ENCODE measurements at regions not wholly inside any gene's neighbourhood (a gene's known extent, or its start where the extent isn't known, plus 50 kb on each side); places are given as distances from the start of the nearest gene placed in this dataset.
"Not testable (repeated sequence)": the region's sequence is repeated elsewhere in the genome, so short reads cannot be mapped to it uniquely, and the experiment has no call there.

GRCh38 chr12:43224190-43224805, 327.7 kb downstream of the ADAMTS20 start:
- TF ChIP-seq, protein P1, sequence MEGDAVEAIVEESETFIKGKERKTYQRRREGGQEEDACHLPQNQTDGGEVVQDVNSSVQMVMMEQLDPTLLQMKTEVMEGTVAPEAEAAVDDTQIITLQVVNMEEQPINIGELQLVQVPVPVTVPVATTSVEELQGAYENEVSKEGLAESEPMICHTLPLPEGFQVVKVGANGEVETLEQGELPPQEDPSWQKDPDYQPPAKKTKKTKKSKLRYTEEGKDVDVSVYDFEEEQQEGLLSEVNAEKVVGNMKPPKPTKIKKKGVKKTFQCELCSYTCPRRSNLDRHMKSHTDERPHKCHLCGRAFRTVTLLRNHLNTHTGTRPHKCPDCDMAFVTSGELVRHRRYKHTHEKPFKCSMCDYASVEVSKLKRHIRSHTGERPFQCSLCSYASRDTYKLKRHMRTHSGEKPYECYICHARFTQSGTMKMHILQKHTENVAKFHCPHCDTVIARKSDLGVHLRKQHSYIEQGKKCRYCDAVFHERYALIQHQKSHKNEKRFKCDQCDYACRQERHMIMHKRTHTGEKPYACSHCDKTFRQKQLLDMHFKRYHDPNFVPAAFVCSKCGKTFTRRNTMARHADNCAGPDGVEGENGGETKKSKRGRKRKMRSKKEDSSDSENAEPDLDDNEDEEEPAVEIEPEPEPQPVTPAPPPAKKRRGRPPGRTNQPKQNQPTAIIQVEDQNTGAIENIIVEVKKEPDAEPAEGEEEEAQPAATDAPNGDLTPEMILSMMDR (IDR thresholded peaks at IDR 0.05): not testable (repeated sequence)
- TF ChIP-seq, protein P2, sequence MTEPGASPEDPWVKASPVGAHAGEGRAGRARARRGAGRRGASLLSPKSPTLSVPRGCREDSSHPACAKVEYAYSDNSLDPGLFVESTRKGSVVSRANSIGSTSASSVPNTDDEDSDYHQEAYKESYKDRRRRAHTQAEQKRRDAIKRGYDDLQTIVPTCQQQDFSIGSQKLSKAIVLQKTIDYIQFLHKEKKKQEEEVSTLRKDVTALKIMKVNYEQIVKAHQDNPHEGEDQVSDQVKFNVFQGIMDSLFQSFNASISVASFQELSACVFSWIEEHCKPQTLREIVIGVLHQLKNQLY (CRISPR knock-in tag; IDR thresholded peaks at IDR 0.05): not testable (repeated sequence)
- TF ChIP-seq USF2, IRF1 (CRISPR knock-in tag; IDR thresholded peaks at IDR 0.05): not testable (repeated sequence)
- TF ChIP-seq, protein P3, sequence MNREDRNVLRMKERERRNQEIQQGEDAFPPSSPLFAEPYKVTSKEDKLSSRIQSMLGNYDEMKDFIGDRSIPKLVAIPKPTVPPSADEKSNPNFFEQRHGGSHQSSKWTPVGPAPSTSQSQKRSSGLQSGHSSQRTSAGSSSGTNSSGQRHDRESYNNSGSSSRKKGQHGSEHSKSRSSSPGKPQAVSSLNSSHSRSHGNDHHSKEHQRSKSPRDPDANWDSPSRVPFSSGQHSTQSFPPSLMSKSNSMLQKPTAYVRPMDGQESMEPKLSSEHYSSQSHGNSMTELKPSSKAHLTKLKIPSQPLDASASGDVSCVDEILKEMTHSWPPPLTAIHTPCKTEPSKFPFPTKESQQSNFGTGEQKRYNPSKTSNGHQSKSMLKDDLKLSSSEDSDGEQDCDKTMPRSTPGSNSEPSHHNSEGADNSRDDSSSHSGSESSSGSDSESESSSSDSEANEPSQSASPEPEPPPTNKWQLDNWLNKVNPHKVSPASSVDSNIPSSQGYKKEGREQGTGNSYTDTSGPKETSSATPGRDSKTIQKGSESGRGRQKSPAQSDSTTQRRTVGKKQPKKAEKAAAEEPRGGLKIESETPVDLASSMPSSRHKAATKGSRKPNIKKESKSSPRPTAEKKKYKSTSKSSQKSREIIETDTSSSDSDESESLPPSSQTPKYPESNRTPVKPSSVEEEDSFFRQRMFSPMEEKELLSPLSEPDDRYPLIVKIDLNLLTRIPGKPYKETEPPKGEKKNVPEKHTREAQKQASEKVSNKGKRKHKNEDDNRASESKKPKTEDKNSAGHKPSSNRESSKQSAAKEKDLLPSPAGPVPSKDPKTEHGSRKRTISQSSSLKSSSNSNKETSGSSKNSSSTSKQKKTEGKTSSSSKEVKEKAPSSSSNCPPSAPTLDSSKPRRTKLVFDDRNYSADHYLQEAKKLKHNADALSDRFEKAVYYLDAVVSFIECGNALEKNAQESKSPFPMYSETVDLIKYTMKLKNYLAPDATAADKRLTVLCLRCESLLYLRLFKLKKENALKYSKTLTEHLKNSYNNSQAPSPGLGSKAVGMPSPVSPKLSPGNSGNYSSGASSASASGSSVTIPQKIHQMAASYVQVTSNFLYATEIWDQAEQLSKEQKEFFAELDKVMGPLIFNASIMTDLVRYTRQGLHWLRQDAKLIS (CRISPR knock-in tag; IDR thresholded peaks at IDR 0.05; ENCODE audit: borderline replicate concordance): not testable (repeated sequence)

All from WTC11 (cell line).